ENCODE measurements at regions not wholly inside any gene's neighbourhood (a gene's known extent, or its start where the extent isn't known, plus 50 kb on each side); places are given as distances from the start of the nearest gene placed in this dataset.

- no peak for TF ChIP-seq MXD1 (CRISPR knock-in tag; IDR thresholded peaks at IDR 0.05; ENCODE audit: borderline replicate concordance, poor library complexity, severe bottlenecking)
- TF ChIP-seq ZNF431 (CRISPR knock-in tag; IDR thresholded peaks at IDR 0.05) = no peak
- no peak for TF ChIP-seq GABPA (tag; conservative IDR thresholded peaks at IDR 0.05; ENCODE audit: low read depth)
- TF ChIP-seq REST (IDR thresholded peaks at IDR 0.05; ENCODE audit: borderline replicate concordance) = no peak
- TF ChIP-seq REST (CRISPR knock-in tag; IDR thresholded peaks at IDR 0.05; ENCODE audit: low read depth) = no peak
- no peak for TF ChIP-seq NFRKB (IDR thresholded peaks at IDR 0.05; ENCODE audit: low read depth)
- no peak for TF ChIP-seq ATF2 (CRISPR knock-in tag; IDR thresholded peaks at IDR 0.05)
- no peak for TF ChIP-seq TAF1 (IDR thresholded peaks at IDR 0.05; ENCODE audit: control insufficient read depth, extremely low read depth, insufficient read depth, low read length, severe bottlenecking)
- no peak for TF ChIP-seq ESRRB (CRISPR knock-in tag; IDR thresholded peaks at IDR 0.05; ENCODE audit: borderline replicate concordance)
Measured at GRCh38 chr1:238052496-238053266, 162.0 kb upstream of the ZP4 start.

All from K562 (cell line).